GM12878 (cell line): ENCODE measurements at regions not wholly inside any gene's neighbourhood (a gene's known extent, or its start where the extent isn't known, plus 50 kb on each side); places are given as distances from the start of the nearest gene placed in this dataset.
"Not testable (repeated sequence)": the region's sequence is repeated elsewhere in the genome, so short reads cannot be mapped to it uniquely, and the experiment has no call there.

Experiments used
- BCLAF1 ChIP-seq: fragments of 450-650 bp; IDR thresholded peaks from 2 replicates; pipeline ENCODE4 v1.6.1; 2017; ENCODE audit warnings: antibody characterized with exemption, mild to moderate bottlenecking, moderate library complexity
- CBX5 ChIP-seq: sonication (generic); IDR thresholded peaks from 2 replicates; pipeline ENCODE4 v1.6.1; 2016; ENCODE audit warnings: low read depth, moderate library complexity, mild to moderate bottlenecking, inconsistent platforms
- CTCF ChIP-seq, 3 experiments: IDR thresholded peaks in 2 of 3; conservative IDR thresholded peaks in 1 of 3; 2 replicates each; pipeline ENCODE4 v1.5.1; 2011; ENCODE audit warnings: low read depth in 3 of 3, low read length in 3 of 3, mild to moderate bottlenecking in 3 of 3, control low read depth in 2 of 3, moderate library complexity in 2 of 3, inconsistent platforms in 1 of 3, mixed read lengths in 1 of 3; ENCODE audit not compliant: control insufficient read depth in 2 of 3, insufficient read depth in 1 of 3; ENCODE audit errors: extremely low read depth in 1 of 3
- POLR2A ChIP-seq: IDR thresholded peaks from 2 replicates; pipeline ENCODE4 v1.6.1; 2011; ENCODE audit warnings: low read depth, mild to moderate bottlenecking, low read length
- SREBF1 ChIP-seq: IDR thresholded peaks from 2 replicates; pipeline ENCODE4 v1.6.1; 2012; ENCODE audit warnings: mild to moderate bottlenecking, low read length
- SRF ChIP-seq, 2 experiments: IDR thresholded peaks; 2 replicates each; pipeline ENCODE4 v1.6.1; 2011; ENCODE audit warnings: low read depth in 2 of 2, low read length in 2 of 2, mild to moderate bottlenecking in 1 of 2, moderate library complexity in 1 of 2

GRCh38 chr21:5071180-5071579 is 5450.2 kb upstream of the TPTE start:
- TF ChIP-seq CTCF (IDR thresholded peaks at IDR 0.05 in 2 of 3, conservative IDR thresholded peaks at IDR 0.05 in 1 of 3; ENCODE audit: control insufficient read depth in 2 of 3, extremely low read depth in 1 of 3, insufficient read depth in 1 of 3, low read depth in 3 of 3, low read length in 3 of 3); POLR2A; CBX5; BCLAF1; SRF (IDR thresholded peaks at IDR 0.05; ENCODE audit: low read depth in 2 of 2, low read length in 2 of 2); SREBF1: not testable (repeated sequence)
